A549 (cell line): ENCODE measurements at regions not wholly inside any gene's neighbourhood (a gene's known extent, or its start where the extent isn't known, plus 50 kb on each side); places are given as distances from the start of the nearest gene placed in this dataset.

Source experiments
- ATAC-seq, 2 experiments: fragments of 200-7000 bp in 1 of 2; fragments of >200 bp in 1 of 2; cut with Nextera tagmentation in 1 of 2; cut with Tn5 transposase in 1 of 2; 3 replicates each; pipeline versions ENCODE4 v1.8.0 to v1.9.1; 2018 to 2020; ENCODE audit warnings: mild to moderate bottlenecking in 1 of 2, moderate library complexity in 1 of 2
- CTCF ChIA-PET: fragments of 300-600 bp; sonication (Branson Sonifier 250); formaldehyde crosslinking; extraction: SDS; loops from one replicate; lab custom pipeline; 2021; ENCODE audit warnings: antibody characterized with exemption, inconsistent platforms; lab: Yijun Ruan, JAX
- POLR2A ChIA-PET: fragments of 350-600 bp; formaldehyde crosslinking; extraction: SDS; loops from one replicate; lab custom pipeline; 2021; ENCODE audit warnings: antibody characterized with exemption, inconsistent platforms; lab: Yijun Ruan, JAX
- DNase-seq, 2 experiments: peaks; one replicate each; pipeline versions ENCODE4 v3.0.0 to v3.0.0-alpha.2; 2011 to 2016; ENCODE audit warnings: low read depth in 1 of 2, low spot score in 1 of 2
- FAIRE-seq: peaks from 2 replicates; lab custom pipeline; 2011; peaks lifted over from hg19 to GRCh38; lab: Jason Lieb, UNC
- H3K27ac ChIP-seq, 2 experiments: fragments of >200 bp; sonication (Bioruptor Twin); formaldehyde crosslinking; 3 replicates each; pipeline ENCODE4 v1.5.1; 2016 to 2017
- H3K4me1 ChIP-seq: fragments of >200 bp; sonication (Bioruptor Twin); formaldehyde crosslinking; 3 replicates; pipeline ENCODE4 v1.6.1; 2016
- H3K4me2 ChIP-seq: fragments of >200 bp; sonication (Bioruptor Twin); formaldehyde crosslinking; 3 replicates; pipeline ENCODE4 v1.6.1; 2016
- H3K4me3 ChIP-seq: fragments of >200 bp; sonication (Bioruptor Twin); formaldehyde crosslinking; 3 replicates; pipeline ENCODE4 v1.5.1; 2016
- H3K9me3 ChIP-seq: fragments of >200 bp; sonication (Bioruptor Twin); formaldehyde crosslinking; 3 replicates; pipeline ENCODE4 v1.6.1; 2016
- EP300 ChIP-seq, 2 experiments: fragments of >200 bp; sonication (Bioruptor Twin); formaldehyde crosslinking; IDR thresholded peaks; 2 replicates in 1 of 2; 3 replicates in 1 of 2; pipeline ENCODE4 v1.6.1; 2016 to 2017
- FOSL2 ChIP-seq, 2 experiments: fragments of 450-650 bp in 1 of 2; fragments of >200 bp in 1 of 2; sonication (Bioruptor Twin) in 1 of 2; formaldehyde crosslinking; IDR thresholded peaks; 2 replicates each; pipeline versions ENCODE4 v1.5.0 to v1.6.1; 2016 to 2020; ENCODE audit warnings: mild to moderate bottlenecking in 1 of 2, moderate library complexity in 1 of 2
- FOXS1 ChIP-seq: fragments of 250-450 bp; sonication (Bioruptor Pico); IDR thresholded peaks from 2 replicates; pipeline ENCODE4 v1.5.0; 2020; ENCODE audit warnings: mild to moderate bottlenecking, moderate library complexity
- HOXB13 ChIP-seq: fragments of 250-450 bp; sonication (Bioruptor Pico); IDR thresholded peaks from 2 replicates; pipeline ENCODE4 v1.5.0; 2020; ENCODE audit warnings: low read depth, mild to moderate bottlenecking, moderate library complexity
- HOXB5 ChIP-seq: fragments of 250-450 bp; sonication (Bioruptor Pico); IDR thresholded peaks from 2 replicates; pipeline ENCODE4 v1.5.0; 2020; ENCODE audit warnings: mild to moderate bottlenecking, moderate library complexity
- MAZ ChIP-seq: fragments of 150-350 bp; IDR thresholded peaks from 2 replicates; pipeline ENCODE4 v1.6.1; 2014; ENCODE audit warnings: antibody characterized with exemption, low read depth, low read length, borderline replicate concordance
- PHF8 ChIP-seq: fragments of 200-600 bp; sonication (generic); IDR thresholded peaks from 2 replicates; pipeline ENCODE4 v1.6.1; 2016; ENCODE audit warnings: low read depth, mild to moderate bottlenecking, antibody characterized with exemption, moderate library complexity, borderline replicate concordance
- POLR2AphosphoS2 ChIP-seq: conservative IDR thresholded peaks from 2 replicates; pipeline ENCODE4 v1.6.1; 2012; ENCODE audit warnings: low read length, improper control_type of control experiment, inconsistent platforms
- RAD21 ChIP-seq, 2 experiments: fragments of >200 bp in 1 of 2; sonication (Bioruptor Twin) in 1 of 2; formaldehyde crosslinking in 1 of 2; IDR thresholded peaks in 1 of 2; conservative IDR thresholded peaks in 1 of 2; 2 replicates in 1 of 2; 3 replicates in 1 of 2; pipeline ENCODE4 v1.6.1; 2012 to 2018; ENCODE audit warnings: inconsistent platforms in 1 of 2
- RARB ChIP-seq: fragments of 250-450 bp; sonication (Bioruptor Pico); IDR thresholded peaks from 2 replicates; pipeline ENCODE4 v1.8.0; 2021; ENCODE audit warnings: mild to moderate bottlenecking, moderate library complexity
- RCOR1 ChIP-seq: fragments of 150-350 bp; IDR thresholded peaks from 2 replicates; pipeline ENCODE4 v1.6.1; 2014; ENCODE audit warnings: antibody characterized with exemption, low read length, low read depth
- SMC3 ChIP-seq: fragments of >200 bp; sonication (Bioruptor Twin); formaldehyde crosslinking; IDR thresholded peaks from 3 replicates; pipeline ENCODE4 v1.6.1; 2018; ENCODE audit warnings: inconsistent platforms
- ZC3H11A ChIP-seq: fragments of 450-650 bp; IDR thresholded peaks from 2 replicates; pipeline ENCODE4 v1.6.1; 2014; ENCODE audit warnings: antibody characterized with exemption, mild to moderate bottlenecking
- ZFP36 ChIP-seq: fragments of 450-650 bp; IDR thresholded peaks from 2 replicates; pipeline ENCODE4 v1.6.1; 2014; ENCODE audit warnings: borderline replicate concordance; ENCODE audit not compliant: partially characterized antibody
- ZNF302 ChIP-seq: fragments of 250-450 bp; sonication (Bioruptor Pico); IDR thresholded peaks from 2 replicates; pipeline ENCODE4 v1.9.0; 2021; ENCODE audit warnings: inconsistent platforms, mild to moderate bottlenecking, moderate library complexity
- WGBS: methylation state at CpG from one replicate; pipeline ENCODE4 v1.1.6; 2017; ENCODE audit errors: missing lambda C conversion rate; 5-methylcytosine and 5-hydroxymethylcytosine counted together
- TF ChIP-seq, protein P1 (sequence below): fragments of 200-600 bp; sonication (generic); IDR thresholded peaks from 2 replicates; pipeline ENCODE4 v1.6.1; 2016; ENCODE audit warnings: antibody characterized with exemption, mild to moderate bottlenecking, moderate library complexity
- TF ChIP-seq, protein P2 (sequence below): IDR thresholded peaks from 2 replicates; pipeline ENCODE4 v1.6.1; 2012; ENCODE audit warnings: low read depth, borderline replicate concordance
- TF ChIP-seq, protein P3 (sequence below): fragments of >200 bp; sonication (Bioruptor Twin); formaldehyde crosslinking; IDR thresholded peaks from 3 replicates; pipeline ENCODE4 v1.5.1; 2016
- TF ChIP-seq, protein P4 (sequence below): fragments of 250-450 bp; sonication (Bioruptor Pico); IDR thresholded peaks from 2 replicates; pipeline ENCODE4 v1.5.0; 2020; ENCODE audit warnings: low read depth, mild to moderate bottlenecking, moderate library complexity
- TF ChIP-seq, protein P5 (sequence below): IDR thresholded peaks from 2 replicates; pipeline ENCODE4 v1.6.1; 2012
- TF ChIP-seq, protein P6 (sequence below): fragments of 250-450 bp; sonication (Bioruptor Pico); IDR thresholded peaks from 2 replicates; pipeline ENCODE4 v1.5.0; 2021; ENCODE audit warnings: mild to moderate bottlenecking, moderate library complexity, borderline replicate concordance

DNA sequence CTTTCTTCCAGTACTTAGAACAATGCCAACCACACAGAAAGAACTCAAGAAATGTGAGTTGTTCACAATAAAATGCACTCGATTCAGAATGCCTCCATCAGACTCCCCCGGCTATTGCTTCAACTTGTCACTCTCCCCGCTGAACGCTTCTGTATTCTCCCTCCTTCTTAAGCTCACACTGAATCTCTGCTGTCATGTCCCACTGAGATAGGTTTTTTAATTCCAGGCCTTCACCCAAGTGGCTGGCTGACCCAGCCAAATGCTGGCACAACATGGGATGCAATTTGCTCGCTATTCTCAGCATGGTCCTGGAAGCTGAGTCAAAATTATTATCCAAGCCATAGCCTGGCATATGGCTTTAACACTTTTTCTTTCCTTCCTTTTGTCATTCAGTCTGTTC is 76.8 kb upstream of the SERP2 start:
- CTCF ChIA-PET = no interaction called here
- POLR2A ChIA-PET = no interaction called here
- H3K27ac ChIP-seq = peak overlapping the region in 1 of 2 experiments; percentile 30; a peak in 1 of 6 replicates
- ATAC-seq (no peak), FAIRE-seq (no peak), DNase-seq (no peak)
- H3K4me2 ChIP-seq = no peak overlapping the region
- H3K9me3 ChIP-seq = peaks cover 10% of the 10 kb centered on the region; the same call in 1 of the 3 replicates
- peaks cover 23% of the 10 kb centered on the region for H3K4me1 ChIP-seq
- no peak for TF ChIP-seq MAZ
- TF ChIP-seq, protein P1, sequence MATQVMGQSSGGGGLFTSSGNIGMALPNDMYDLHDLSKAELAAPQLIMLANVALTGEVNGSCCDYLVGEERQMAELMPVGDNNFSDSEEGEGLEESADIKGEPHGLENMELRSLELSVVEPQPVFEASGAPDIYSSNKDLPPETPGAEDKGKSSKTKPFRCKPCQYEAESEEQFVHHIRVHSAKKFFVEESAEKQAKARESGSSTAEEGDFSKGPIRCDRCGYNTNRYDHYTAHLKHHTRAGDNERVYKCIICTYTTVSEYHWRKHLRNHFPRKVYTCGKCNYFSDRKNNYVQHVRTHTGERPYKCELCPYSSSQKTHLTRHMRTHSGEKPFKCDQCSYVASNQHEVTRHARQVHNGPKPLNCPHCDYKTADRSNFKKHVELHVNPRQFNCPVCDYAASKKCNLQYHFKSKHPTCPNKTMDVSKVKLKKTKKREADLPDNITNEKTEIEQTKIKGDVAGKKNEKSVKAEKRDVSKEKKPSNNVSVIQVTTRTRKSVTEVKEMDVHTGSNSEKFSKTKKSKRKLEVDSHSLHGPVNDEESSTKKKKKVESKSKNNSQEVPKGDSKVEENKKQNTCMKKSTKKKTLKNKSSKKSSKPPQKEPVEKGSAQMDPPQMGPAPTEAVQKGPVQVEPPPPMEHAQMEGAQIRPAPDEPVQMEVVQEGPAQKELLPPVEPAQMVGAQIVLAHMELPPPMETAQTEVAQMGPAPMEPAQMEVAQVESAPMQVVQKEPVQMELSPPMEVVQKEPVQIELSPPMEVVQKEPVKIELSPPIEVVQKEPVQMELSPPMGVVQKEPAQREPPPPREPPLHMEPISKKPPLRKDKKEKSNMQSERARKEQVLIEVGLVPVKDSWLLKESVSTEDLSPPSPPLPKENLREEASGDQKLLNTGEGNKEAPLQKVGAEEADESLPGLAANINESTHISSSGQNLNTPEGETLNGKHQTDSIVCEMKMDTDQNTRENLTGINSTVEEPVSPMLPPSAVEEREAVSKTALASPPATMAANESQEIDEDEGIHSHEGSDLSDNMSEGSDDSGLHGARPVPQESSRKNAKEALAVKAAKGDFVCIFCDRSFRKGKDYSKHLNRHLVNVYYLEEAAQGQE = no peak
- no peak for TF ChIP-seq HOXB5 (CRISPR knock-in tag)
- TF ChIP-seq SMC3 = no peak
- WGBS = 97% methylated on average over 5 of the region's 5 CpGs
- no peak overlapping the region for H3K4me3 ChIP-seq

DNA sequence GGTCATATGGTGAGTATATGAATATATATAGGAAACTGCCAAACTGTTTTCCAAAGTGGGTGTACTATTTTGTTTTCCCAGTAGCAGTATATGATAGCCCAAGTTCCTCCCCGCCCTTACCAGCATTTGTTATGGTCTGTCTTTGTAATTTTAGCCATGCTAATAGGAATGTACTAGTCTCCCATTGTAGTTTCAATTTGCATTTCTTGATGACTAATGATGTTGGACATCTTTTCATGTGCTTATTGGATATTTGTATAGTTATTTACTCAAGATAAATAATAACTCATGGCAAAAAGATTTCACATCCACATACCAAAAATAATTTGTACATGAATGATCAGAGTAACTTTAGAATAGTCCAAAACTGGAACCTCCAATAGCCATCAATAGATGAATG is 75.3 kb upstream of the SERP2 start:
- peaks cover 36% of the 10 kb centered on the region for H3K4me1 ChIP-seq
- TF ChIP-seq RCOR1 (no peak), FOSL2 (IDR thresholded peaks at IDR 0.05) (no peak), FOSL2 (CRISPR knock-in tag; IDR thresholded peaks at IDR 0.05) (0 out of 2 replicates have a peak, but pooled peaks have one; percentile 41)
- TF ChIP-seq, all 56 proteins: peak for 1
- Histone ChIP-seq H3K4me2 (no peak overlapping the region), H3K9me3 (no peaks in the 10 kb centered on the region), H3K27ac (0 out of 6 replicates have a peak overlapping the region, but pooled peaks of 1 of the 2 experiments have one; percentile 38), H3K4me3 (no peak overlapping the region)
- no peak for DNase-seq
- FAIRE-seq = no peak
- 70% methylated on average over 1 of the region's 1 CpG for WGBS
- POLR2A ChIA-PET = no interaction called here
- CTCF ChIA-PET = no interaction called here
- ATAC-seq = no peak

DNA sequence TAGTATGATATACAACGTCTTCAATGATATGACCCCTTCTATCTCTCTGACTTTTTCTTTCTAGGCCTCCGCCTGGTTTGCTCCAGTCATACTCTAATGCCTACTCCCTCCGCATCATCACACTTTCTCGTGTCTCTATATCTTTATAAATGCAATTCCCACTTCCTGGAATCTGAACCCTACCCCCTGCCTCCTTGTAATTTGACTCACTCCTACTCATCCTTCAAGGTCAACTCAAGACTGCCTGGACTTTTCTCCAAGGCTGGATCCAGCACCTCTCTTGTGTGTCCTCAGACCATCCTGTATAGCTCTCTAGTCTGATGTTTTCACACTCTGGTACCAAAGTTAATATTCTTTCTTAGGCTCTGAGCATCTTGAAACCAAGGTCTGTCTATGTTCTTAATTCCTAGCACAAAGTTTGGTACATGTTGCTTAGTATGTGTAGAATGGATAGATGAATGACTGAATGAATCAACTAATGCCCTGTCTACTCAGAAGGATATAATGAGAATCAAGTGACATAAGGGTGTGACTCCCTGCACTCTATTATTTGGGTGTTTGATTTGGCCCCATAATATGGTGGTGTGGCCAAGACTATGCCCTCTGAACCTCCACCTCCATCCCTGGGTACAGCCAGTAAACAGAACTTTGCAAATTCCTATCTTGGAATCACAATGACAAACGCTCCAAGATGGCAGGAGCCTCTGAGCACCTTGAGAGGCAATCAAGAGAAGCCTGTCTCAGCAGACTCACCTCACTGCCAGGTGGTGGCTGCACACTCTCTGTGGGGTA is 74.3 kb upstream of the SERP2 start:
- WGBS = 79% methylated on average over 5 of the region's 5 CpGs
- CTCF ChIA-PET = no interaction called here
- FAIRE-seq (no peak), ATAC-seq (no peak), DNase-seq (no peak)
- POLR2A ChIA-PET = no interaction called here
- Histone ChIP-seq H3K9me3 (no peaks in the 10 kb centered on the region), H3K4me3 (no peak overlapping the region), H3K4me1 (peaks cover 43% of the 10 kb centered on the region), H3K27ac (peak overlapping the region; percentile 22 to 97; a peak in 5 of 6 replicates), H3K4me2 (no peak overlapping the region)
- TF ChIP-seq HOXB5 (CRISPR knock-in tag) (no peak), HOXB13 (CRISPR knock-in tag) (no peak), RAD21 (conservative IDR thresholded peaks at IDR 0.05 in 1 of 2, IDR thresholded peaks at IDR 0.05 in 1 of 2) (no peak), RARB (no peak), ZNF302 (CRISPR knock-in tag) (no peak), FOXS1 (no peak), ZFP36 (no peak), PHF8 (no peak), ZC3H11A (no peak), POLR2AphosphoS2 (no peak), EP300 (IDR thresholded peaks at IDR 0.05) (no peak)
- TF ChIP-seq, protein P2, sequence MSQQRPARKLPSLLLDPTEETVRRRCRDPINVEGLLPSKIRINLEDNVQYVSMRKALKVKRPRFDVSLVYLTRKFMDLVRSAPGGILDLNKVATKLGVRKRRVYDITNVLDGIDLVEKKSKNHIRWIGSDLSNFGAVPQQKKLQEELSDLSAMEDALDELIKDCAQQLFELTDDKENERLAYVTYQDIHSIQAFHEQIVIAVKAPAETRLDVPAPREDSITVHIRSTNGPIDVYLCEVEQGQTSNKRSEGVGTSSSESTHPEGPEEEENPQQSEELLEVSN = no peak
- TF ChIP-seq, protein P3, sequence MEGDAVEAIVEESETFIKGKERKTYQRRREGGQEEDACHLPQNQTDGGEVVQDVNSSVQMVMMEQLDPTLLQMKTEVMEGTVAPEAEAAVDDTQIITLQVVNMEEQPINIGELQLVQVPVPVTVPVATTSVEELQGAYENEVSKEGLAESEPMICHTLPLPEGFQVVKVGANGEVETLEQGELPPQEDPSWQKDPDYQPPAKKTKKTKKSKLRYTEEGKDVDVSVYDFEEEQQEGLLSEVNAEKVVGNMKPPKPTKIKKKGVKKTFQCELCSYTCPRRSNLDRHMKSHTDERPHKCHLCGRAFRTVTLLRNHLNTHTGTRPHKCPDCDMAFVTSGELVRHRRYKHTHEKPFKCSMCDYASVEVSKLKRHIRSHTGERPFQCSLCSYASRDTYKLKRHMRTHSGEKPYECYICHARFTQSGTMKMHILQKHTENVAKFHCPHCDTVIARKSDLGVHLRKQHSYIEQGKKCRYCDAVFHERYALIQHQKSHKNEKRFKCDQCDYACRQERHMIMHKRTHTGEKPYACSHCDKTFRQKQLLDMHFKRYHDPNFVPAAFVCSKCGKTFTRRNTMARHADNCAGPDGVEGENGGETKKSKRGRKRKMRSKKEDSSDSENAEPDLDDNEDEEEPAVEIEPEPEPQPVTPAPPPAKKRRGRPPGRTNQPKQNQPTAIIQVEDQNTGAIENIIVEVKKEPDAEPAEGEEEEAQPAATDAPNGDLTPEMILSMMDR = no peak
- TF ChIP-seq, protein P4, sequence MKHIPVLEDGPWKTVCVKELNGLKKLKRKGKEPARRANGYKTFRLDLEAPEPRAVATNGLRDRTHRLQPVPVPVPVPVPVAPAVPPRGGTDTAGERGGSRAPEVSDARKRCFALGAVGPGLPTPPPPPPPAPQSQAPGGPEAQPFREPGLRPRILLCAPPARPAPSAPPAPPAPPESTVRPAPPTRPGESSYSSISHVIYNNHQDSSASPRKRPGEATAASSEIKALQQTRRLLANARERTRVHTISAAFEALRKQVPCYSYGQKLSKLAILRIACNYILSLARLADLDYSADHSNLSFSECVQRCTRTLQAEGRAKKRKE (CRISPR knock-in tag) = no peak
- TF ChIP-seq, protein P5, sequence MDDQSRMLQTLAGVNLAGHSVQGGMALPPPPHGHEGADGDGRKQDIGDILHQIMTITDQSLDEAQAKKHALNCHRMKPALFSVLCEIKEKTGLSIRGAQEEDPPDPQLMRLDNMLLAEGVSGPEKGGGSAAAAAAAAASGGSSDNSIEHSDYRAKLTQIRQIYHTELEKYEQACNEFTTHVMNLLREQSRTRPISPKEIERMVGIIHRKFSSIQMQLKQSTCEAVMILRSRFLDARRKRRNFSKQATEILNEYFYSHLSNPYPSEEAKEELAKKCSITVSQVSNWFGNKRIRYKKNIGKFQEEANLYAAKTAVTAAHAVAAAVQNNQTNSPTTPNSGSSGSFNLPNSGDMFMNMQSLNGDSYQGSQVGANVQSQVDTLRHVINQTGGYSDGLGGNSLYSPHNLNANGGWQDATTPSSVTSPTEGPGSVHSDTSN = no peak
- TF ChIP-seq, protein P6, sequence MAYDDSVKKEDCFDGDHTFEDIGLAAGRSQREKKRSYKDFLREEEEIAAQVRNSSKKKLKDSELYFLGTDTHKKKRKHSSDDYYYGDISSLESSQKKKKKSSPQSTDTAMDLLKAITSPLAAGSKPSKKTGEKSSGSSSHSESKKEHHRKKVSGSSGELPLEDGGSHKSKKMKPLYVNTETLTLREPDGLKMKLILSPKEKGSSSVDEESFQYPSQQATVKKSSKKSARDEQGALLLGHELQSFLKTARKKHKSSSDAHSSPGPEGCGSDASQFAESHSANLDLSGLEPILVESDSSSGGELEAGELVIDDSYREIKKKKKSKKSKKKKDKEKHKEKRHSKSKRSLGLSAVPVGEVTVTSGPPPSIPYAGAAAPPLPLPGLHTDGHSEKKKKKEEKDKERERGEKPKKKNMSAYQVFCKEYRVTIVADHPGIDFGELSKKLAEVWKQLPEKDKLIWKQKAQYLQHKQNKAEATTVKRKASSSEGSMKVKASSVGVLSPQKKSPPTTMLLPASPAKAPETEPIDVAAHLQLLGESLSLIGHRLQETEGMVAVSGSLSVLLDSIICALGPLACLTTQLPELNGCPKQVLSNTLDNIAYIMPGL (CRISPR knock-in tag) = no peak
